ENCODE measurements at regions not wholly inside any gene's neighbourhood (a gene's known extent, or its start where the extent isn't known, plus 50 kb on each side); places are given as distances from the start of the nearest gene placed in this dataset.
A peak's percentile ranks its signal among the peaks of the same experiment; 100 is the strongest.
"Not testable (repeated sequence)": the region's sequence is repeated elsewhere in the genome, so short reads cannot be mapped to it uniquely, and the experiment has no call there.

DNA sequence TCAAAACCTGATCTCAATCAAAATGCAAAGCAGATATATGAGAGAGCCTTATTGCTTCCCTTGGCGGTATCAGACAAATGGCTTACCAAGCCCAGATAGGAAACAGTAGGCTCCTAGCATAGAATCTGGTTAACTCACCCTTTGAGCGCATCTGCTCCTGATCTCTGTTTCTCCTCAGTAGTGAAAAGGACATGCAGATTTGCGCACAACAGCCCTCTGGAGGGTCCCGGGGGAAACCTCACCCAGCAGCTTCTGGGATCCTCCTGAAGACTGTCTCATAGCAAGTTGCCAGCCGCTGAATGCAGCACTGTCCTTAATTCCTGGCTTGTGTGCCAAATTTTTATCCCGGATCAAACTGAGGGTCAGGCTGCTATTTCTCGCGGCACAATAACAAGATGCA lies 192.2 kb downstream of the FASLG start:
- H3K4me1 Mint-ChIP-seq (ENCODE audit: low read depth) = peaks cover 4% of the 10 kb centered on the region
- no peak overlapping the region for H3K27ac Mint-ChIP-seq
- peaks cover 43% of the 10 kb centered on the region for H3K27me3 Mint-ChIP-seq (ENCODE audit: low read depth)
- no peaks in the 10 kb centered on the region for H3K36me3 Mint-ChIP-seq (ENCODE audit: low read depth)
- H3K4me3 Mint-ChIP-seq = no peak overlapping the region
- peaks cover 3% of the 10 kb centered on the region for H3K9me3 Mint-ChIP-seq

DNA sequence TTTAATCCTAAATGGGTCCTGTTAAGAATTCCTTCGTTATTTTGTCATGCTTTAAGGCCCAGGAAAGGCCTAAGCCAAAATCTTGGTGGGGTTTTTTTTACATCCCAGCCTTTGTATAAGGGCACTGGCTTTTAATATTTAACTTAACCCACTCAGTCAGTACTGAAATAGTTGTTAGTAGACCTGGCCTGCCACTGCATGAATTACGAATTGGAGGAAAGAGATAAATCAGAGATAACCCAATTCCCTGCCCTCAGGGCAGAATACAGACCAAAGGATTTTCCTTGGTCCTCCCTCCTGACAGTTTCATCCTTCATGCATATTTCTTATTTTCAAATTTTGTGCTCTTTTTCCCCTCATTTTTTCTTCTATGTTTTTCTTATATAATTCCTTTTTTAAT lies 193.0 kb downstream of the FASLG start:
- no peaks in the 10 kb centered on the region for H3K36me3 Mint-ChIP-seq (ENCODE audit: low read depth)
- peaks cover 44% of the 10 kb centered on the region for H3K27me3 Mint-ChIP-seq (ENCODE audit: low read depth)
- no peaks in the 10 kb centered on the region for H3K4me1 Mint-ChIP-seq (ENCODE audit: low read depth)
- H3K9me3 Mint-ChIP-seq = peaks cover 3% of the 10 kb centered on the region
- no peak overlapping the region for H3K27ac Mint-ChIP-seq
- no peak overlapping the region for H3K4me3 Mint-ChIP-seq

DNA sequence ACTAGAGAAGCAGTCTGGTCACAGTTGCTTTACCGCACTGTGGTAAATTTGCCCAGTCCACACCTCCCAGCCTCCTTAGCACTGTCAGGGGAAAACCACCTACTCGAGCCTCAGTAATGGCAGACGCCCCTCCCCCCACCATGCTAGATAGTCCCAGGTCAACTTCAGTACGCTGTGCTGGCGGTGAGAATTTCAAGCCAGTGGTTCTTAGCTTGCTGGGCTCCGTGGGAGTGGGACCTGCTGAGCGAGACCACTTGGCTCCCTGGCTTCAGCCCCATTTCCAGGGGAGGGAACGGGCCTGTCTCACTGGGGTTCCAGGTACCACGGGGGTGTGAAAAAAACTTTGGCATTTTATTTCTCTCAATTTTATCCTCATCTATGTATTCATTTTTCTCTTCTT lies 194.8 kb downstream of the TNFSF18 start:
- peaks cover 49% of the 10 kb centered on the region for H3K27me3 Mint-ChIP-seq (ENCODE audit: low read depth)
- H3K4me3 Mint-ChIP-seq; H3K36me3 Mint-ChIP-seq (ENCODE audit: low read depth); H3K4me1 Mint-ChIP-seq (ENCODE audit: low read depth); H3K27ac Mint-ChIP-seq; H3K9me3 Mint-ChIP-seq: not testable (repeated sequence)

DNA sequence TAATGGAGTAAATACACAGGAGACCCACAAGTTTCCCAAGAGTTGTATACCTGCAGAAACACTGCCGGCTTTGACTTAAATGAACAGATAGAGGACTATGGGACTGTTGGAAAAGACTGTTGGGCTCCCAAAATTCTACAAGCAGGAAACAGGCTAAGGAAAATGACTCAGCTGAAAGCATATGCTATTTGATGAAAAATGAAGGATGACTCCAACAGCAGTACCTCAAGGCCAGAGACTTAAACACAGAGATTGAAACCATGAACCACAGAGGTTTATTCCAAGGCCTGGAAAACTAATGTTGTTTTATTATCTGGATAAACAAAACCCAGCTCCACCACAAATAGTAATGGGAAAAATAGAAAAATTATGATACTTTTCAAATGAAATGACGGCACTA lies 187.7 kb downstream of the TNFSF18 start:
- no peaks in the 10 kb centered on the region for H3K9me3 Mint-ChIP-seq
- no peak overlapping the region for H3K4me3 Mint-ChIP-seq
- H3K36me3 Mint-ChIP-seq (ENCODE audit: low read depth) = no peaks in the 10 kb centered on the region
- H3K27ac Mint-ChIP-seq = no peak overlapping the region
- H3K27me3 Mint-ChIP-seq (ENCODE audit: low read depth) = peaks cover 33% of the 10 kb centered on the region
- H3K4me1 Mint-ChIP-seq (ENCODE audit: low read depth) = peaks cover 4% of the 10 kb centered on the region

DNA sequence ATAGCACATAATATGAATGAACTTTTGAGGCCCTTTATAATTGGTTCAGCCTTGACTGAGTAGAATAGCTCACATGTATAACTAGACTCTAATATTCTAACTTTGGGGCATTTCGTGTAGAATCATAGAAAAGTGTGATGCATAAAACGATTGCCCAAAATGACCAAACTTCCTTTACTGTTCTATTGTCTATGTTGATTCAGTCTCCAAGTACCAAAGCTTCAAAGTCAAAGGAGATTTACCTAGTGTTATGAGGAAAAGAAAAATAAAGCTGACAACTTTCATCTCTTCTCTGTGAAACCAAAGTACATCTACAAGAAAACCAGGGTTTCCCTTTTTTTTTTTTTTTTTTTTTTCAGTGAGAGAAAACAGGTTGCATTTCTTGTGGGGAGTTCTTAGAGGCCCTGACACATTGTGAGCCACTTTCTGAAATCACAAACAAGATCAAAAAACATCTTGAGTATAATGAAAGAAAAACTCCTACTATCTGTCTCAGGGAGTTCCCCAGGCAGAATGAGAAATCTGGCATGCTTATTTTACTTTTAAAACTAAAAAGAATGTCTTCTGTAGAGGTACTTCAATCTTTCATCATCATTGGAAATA lies 183.4 kb downstream of the TNFSF18 start:
- no peak overlapping the region for H3K27ac Mint-ChIP-seq
- peaks cover 20% of the 10 kb centered on the region for H3K4me1 Mint-ChIP-seq (ENCODE audit: low read depth)
- no peaks in the 10 kb centered on the region for H3K9me3 Mint-ChIP-seq
- no peaks in the 10 kb centered on the region for H3K36me3 Mint-ChIP-seq (ENCODE audit: low read depth)
- no peak overlapping the region for H3K4me3 Mint-ChIP-seq
- peaks cover 37% of the 10 kb centered on the region for H3K27me3 Mint-ChIP-seq (ENCODE audit: low read depth)

DNA sequence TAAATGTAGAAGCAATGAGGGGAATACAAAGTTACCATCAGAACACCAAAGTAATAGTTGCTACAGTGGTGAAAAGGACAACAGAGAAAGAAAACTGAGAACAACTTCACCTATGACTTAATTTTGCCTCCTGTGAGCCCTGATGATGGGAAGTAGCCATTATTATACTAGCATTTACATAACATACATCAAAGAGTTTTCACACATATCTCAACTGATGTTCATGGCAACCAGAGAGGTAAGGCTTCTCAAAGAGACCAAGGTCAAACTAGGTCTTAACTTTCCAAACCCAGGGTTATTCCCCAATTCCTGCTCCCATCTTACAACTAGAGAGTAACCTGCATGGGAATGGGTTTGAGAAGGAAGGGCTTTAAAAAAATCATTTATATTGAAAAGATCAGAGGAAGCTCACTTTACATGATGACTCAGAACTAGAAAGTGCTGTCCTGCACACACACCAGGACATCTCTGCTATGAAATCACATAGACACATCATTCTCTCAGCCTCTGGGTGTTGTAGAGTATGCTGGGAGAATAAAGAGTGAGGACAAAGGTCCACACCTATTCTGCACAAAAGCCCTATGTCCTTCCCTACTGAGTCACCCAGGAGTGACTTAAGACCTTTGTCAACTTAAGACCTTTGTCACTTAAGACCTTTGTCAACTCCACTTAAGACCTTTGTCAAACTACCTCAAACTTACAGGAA lies 179.7 kb downstream of the TNFSF18 start:
- H3K27ac Mint-ChIP-seq = peak overlapping the region; percentile 37
- H3K9me3 Mint-ChIP-seq = no peaks in the 10 kb centered on the region
- H3K4me3 Mint-ChIP-seq = no peak overlapping the region
- no peaks in the 10 kb centered on the region for H3K36me3 Mint-ChIP-seq (ENCODE audit: low read depth)
- H3K4me1 Mint-ChIP-seq (ENCODE audit: low read depth) = peaks cover 27% of the 10 kb centered on the region
- peaks cover 57% of the 10 kb centered on the region for H3K27me3 Mint-ChIP-seq (ENCODE audit: low read depth)

DNA sequence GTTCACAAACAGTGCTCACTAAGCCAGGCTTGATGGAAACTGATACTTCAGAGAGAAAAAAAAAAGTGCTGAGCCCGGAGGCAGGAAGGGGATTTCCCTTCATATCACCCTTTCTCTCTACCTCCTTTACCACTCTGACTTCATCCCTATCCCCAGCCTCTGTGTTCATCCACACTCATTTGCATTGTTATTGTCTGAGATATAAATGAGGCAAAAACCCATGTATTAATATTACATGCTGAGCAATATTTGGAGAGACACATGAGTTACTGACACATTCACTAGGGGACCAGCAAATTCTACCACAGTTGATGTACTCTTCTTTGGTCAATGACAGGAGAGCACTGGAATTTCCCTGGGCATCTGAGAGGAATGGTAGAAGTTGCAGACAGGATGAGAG lies 175.8 kb downstream of the TNFSF18 start:
- Mint-ChIP-seq H3K27me3 (ENCODE audit: low read depth) (peaks cover 71% of the 10 kb centered on the region), H3K27ac (no peak overlapping the region), H3K9me3 (no peaks in the 10 kb centered on the region), H3K4me3 (no peak overlapping the region), H3K4me1 (ENCODE audit: low read depth) (peaks cover 22% of the 10 kb centered on the region), H3K36me3 (ENCODE audit: low read depth) (no peaks in the 10 kb centered on the region)

DNA sequence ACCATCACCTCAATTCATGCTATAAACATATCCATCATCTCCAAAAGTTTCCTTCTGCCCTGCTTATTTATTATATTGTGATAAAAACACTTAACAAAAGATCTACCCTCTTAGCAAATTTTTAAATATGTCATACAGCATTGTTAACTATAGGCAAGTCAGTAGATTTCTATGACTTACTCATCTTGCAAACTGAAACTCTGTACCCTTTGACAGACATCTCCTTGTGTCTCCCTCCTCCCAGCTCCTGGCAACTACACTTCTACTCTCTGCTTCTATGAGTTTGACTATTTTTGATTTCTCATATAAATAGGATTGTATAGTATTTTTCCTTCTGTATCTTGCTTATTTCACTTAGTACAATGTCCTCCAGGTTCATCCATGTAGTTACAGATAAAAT lies 174.8 kb downstream of the TNFSF18 start:
- Mint-ChIP-seq H3K4me3 (no peak overlapping the region), H3K27ac (no peak overlapping the region), H3K4me1 (ENCODE audit: low read depth) (peaks cover 15% of the 10 kb centered on the region), H3K27me3 (ENCODE audit: low read depth) (peaks cover 71% of the 10 kb centered on the region), H3K36me3 (ENCODE audit: low read depth) (no peaks in the 10 kb centered on the region), H3K9me3 (no peaks in the 10 kb centered on the region)

DNA sequence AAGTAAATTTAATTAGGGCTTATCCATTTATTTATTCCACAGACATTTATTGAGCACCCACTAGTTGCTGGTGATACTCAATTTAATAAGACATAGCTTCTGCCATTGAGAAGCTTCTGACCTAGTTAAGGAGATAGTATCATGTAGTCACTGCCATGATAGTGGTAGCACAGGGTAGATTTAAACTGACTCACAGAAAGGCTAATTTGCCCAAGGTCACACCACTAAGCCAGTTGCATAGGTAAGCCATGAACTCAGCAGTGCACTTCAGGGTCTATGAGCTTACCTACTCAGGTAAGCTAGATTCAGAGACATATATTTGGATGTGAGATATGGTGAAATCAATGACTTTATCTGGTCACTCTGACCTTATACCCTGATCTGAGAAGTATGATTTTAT lies 168.4 kb downstream of the TNFSF18 start:
- H3K9me3 Mint-ChIP-seq = no peaks in the 10 kb centered on the region
- H3K27ac Mint-ChIP-seq = no peak overlapping the region
- H3K27me3 Mint-ChIP-seq (ENCODE audit: low read depth) = peaks cover 79% of the 10 kb centered on the region
- H3K4me3 Mint-ChIP-seq = no peak overlapping the region
- no peaks in the 10 kb centered on the region for H3K36me3 Mint-ChIP-seq (ENCODE audit: low read depth)
- H3K4me1 Mint-ChIP-seq (ENCODE audit: low read depth) = peaks cover 12% of the 10 kb centered on the region

DNA sequence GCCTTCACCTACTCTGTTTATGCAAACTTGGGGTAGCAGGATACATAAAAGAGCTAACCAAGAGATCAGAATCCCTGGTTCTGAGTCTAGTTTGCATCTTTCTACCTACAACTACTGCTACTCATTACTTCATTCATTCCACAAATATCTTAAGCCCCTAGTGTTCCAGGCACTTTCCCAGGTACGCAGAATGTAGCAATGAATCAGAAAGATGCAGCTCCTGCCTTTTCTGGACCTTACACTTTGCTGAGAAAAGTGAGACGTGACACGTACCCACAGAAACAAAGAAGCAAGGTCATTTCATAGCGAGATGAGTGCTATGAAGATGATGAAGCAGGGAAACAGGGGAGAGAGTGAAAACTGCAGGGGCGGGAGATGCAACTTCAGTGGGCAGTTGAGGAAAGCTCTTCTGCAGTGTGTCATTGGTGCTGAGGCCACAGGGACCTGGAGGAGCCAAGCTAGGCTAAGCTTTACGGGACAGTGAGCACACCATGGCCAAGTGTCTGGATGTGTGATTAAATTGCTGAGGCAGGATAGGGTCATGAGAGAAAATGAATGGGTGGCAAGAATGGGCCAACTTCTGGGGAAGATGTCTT lies 167.9 kb downstream of the TNFSF18 start:
- Mint-ChIP-seq H3K4me3 (no peak overlapping the region), H3K27ac (no peak overlapping the region), H3K9me3 (no peaks in the 10 kb centered on the region), H3K4me1 (ENCODE audit: low read depth) (peaks cover 12% of the 10 kb centered on the region), H3K36me3 (ENCODE audit: low read depth) (no peaks in the 10 kb centered on the region), H3K27me3 (ENCODE audit: low read depth) (peaks cover 81% of the 10 kb centered on the region)

DNA sequence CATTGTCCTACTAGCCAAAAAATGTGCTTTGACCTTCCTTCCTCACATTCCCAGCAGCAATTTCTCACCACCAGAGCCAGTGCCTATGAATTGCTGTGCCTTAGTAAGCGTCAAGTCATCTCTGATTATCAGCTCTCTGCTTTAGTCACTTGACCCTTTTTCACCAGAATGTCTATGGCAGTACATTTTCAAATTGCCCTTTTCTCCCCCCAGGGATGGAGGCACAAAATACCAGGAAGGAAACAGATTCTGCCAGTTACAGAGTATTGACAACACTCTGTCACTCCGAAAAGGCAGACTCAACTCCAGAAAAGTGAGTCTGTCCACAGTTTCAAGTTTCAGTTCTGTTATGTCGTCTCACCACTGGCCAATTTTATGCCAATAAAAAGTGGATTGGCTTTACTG lies 167.4 kb downstream of the TNFSF18 start:
- Mint-ChIP-seq H3K27ac (no peak overlapping the region), H3K36me3 (ENCODE audit: low read depth) (no peaks in the 10 kb centered on the region), H3K9me3 (no peaks in the 10 kb centered on the region), H3K4me1 (ENCODE audit: low read depth) (peaks cover 12% of the 10 kb centered on the region), H3K4me3 (no peak overlapping the region), H3K27me3 (ENCODE audit: low read depth) (peaks cover 86% of the 10 kb centered on the region)

DNA sequence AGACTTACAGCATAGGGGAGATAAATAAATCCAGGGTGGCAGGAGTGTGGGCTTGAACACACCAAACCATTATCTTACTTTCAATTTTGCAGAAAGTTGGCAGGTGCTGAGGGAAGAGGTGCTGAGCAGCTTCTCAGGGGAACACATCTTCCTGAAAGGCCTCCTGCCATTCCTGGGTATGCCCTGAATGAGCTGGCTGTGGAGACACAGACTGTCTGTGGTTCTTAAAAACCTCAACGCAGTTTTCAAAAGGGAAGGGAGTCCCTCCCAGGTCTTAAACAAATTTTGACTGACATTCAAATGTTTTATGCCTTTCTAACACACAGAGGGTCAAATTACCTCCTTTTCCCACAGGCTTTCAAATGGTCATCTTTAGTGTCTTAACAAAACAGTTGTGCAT lies 166.9 kb downstream of the TNFSF18 start:
- no peak overlapping the region for H3K27ac Mint-ChIP-seq
- H3K9me3 Mint-ChIP-seq = peaks cover 1% of the 10 kb centered on the region
- H3K36me3 Mint-ChIP-seq (ENCODE audit: low read depth) = no peaks in the 10 kb centered on the region
- no peak overlapping the region for H3K4me3 Mint-ChIP-seq
- H3K27me3 Mint-ChIP-seq (ENCODE audit: low read depth) = peaks cover 88% of the 10 kb centered on the region
- H3K4me1 Mint-ChIP-seq (ENCODE audit: low read depth) = peaks cover 12% of the 10 kb centered on the region

DNA sequence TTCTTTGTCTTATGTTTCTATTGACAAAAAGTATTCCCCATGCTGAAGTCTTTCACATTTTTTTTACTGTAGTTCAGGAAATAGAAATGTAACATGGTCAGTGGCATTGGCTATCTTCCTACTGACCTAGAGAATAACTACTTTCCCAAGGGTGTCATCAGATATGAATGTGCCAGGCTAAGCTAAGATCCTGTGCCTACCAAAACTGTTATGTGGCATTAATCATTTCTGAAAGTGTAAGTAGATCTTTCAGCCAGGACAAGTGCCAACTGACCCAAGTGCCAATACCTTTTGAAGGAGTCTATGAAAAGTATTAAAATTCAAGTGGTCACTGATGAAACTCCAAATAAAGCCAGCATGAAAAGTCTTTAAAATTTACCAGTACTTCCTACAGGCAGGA lies 165.3 kb downstream of the TNFSF18 start:
- no peak overlapping the region for H3K4me3 Mint-ChIP-seq
- peaks cover 12% of the 10 kb centered on the region for H3K4me1 Mint-ChIP-seq (ENCODE audit: low read depth)
- H3K27me3 Mint-ChIP-seq (ENCODE audit: low read depth) = peaks cover 87% of the 10 kb centered on the region
- H3K9me3 Mint-ChIP-seq = peaks cover 10% of the 10 kb centered on the region
- no peaks in the 10 kb centered on the region for H3K36me3 Mint-ChIP-seq (ENCODE audit: low read depth)
- no peak overlapping the region for H3K27ac Mint-ChIP-seq

DNA sequence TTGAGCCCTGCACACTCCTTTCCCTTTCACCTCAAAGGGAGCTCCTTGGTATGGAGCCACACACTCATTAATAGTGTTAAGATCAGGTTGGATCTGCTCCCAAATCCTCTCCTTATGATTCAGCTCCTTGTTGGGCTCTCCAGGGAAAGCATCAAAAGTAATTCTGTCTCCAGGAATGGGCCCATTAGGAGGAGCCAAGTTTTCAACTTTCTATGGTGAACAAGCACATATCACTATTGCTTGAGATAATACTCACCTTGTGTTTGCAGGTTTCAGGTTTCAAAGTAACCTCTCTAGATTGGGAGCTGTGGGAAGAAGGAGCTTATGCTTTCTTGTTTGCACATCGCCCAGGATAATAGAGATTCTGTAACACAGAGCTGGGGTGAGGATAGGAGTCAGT lies 164.8 kb downstream of the TNFSF18 start:
- peaks cover 10% of the 10 kb centered on the region for H3K9me3 Mint-ChIP-seq
- no peak overlapping the region for H3K27ac Mint-ChIP-seq
- H3K36me3 Mint-ChIP-seq (ENCODE audit: low read depth) = no peaks in the 10 kb centered on the region
- H3K4me3 Mint-ChIP-seq = no peak overlapping the region
- peaks cover 82% of the 10 kb centered on the region for H3K27me3 Mint-ChIP-seq (ENCODE audit: low read depth)
- peaks cover 12% of the 10 kb centered on the region for H3K4me1 Mint-ChIP-seq (ENCODE audit: low read depth)

DNA sequence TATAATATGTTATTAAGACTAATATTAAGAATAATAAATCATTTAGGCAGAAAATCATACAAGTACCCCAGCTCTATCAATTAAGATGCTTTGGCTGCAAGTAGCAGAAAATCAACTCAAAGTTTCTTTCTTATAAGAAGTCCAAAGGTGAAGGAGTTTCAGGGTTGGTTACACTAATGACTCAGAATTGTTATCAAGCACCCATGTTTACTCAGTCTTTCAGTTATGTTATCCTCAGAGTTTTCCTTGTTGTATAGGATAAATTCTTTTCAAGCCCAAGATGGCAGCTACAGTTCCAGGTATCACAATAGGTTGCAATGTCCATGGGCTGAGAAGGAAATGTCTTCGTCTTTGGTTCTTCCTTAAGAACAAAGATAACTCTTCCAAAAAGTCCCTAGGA lies 163.6 kb downstream of the TNFSF18 start:
- peaks cover 10% of the 10 kb centered on the region for H3K9me3 Mint-ChIP-seq
- peaks cover 1% of the 10 kb centered on the region for H3K36me3 Mint-ChIP-seq (ENCODE audit: low read depth)
- H3K4me3 Mint-ChIP-seq = no peak overlapping the region
- no peak overlapping the region for H3K27ac Mint-ChIP-seq
- peaks cover 12% of the 10 kb centered on the region for H3K4me1 Mint-ChIP-seq (ENCODE audit: low read depth)
- H3K27me3 Mint-ChIP-seq (ENCODE audit: low read depth) = peaks cover 79% of the 10 kb centered on the region
